ENCODE measurements at regions not wholly inside any gene's neighbourhood (a gene's known extent, or its start where the extent isn't known, plus 50 kb on each side); places are given as distances from the start of the nearest gene placed in this dataset.

GRCh38 chr18:6650127-6650507 lies 79.4 kb upstream of the ARHGAP28 start:
- TF ChIP-seq EZH2 (IDR thresholded peaks at IDR 0.05; ENCODE audit: borderline replicate concordance, low read length) = no peak
- TF ChIP-seq, protein P1, sequence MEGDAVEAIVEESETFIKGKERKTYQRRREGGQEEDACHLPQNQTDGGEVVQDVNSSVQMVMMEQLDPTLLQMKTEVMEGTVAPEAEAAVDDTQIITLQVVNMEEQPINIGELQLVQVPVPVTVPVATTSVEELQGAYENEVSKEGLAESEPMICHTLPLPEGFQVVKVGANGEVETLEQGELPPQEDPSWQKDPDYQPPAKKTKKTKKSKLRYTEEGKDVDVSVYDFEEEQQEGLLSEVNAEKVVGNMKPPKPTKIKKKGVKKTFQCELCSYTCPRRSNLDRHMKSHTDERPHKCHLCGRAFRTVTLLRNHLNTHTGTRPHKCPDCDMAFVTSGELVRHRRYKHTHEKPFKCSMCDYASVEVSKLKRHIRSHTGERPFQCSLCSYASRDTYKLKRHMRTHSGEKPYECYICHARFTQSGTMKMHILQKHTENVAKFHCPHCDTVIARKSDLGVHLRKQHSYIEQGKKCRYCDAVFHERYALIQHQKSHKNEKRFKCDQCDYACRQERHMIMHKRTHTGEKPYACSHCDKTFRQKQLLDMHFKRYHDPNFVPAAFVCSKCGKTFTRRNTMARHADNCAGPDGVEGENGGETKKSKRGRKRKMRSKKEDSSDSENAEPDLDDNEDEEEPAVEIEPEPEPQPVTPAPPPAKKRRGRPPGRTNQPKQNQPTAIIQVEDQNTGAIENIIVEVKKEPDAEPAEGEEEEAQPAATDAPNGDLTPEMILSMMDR (conservative IDR thresholded peaks at IDR 0.05 in 1 of 2, IDR thresholded peaks at IDR 0.05 in 1 of 2; ENCODE audit: extremely low read depth in 1 of 2, insufficient read depth in 1 of 2, low read depth in 1 of 2, low read length in 2 of 2) = no peak

Data from mammary epithelial cell (primary cell).